ENCODE measurements at regions not wholly inside any gene's neighbourhood (a gene's known extent, or its start where the extent isn't known, plus 50 kb on each side); places are given as distances from the start of the nearest gene placed in this dataset.

GRCh38 chr5:144004146-144004545 lies 166.3 kb downstream of the YIPF5 start:
- TF ChIP-seq CTCF (IDR thresholded peaks at IDR 0.05 in 4 of 5, conservative IDR thresholded peaks at IDR 0.05 in 1 of 5) (no peak), POLR2A (IDR thresholded peaks at IDR 0.05) (no peak)
